ENCODE measurements at regions not wholly inside any gene's neighbourhood (a gene's known extent, or its start where the extent isn't known, plus 50 kb on each side); places are given as distances from the start of the nearest gene placed in this dataset.

DNA sequence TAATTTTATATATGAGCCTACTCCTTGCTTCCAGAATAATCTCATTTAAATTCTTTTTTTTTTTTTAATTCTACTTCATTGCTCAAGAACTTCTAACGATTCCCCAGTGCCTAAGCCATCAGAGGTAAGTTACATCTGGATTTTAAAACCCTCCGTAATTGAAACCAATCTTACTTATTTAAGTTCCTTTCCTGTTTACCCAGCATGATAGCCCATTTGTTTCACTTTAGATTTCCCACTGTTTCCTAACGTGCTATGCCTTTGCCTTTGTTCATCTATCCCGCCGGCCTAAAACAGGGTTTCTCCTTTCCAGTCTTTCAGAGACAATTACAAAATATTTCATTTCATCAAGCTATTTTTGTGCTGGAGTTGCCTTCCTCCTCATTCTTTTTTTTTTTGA lies 75.8 kb upstream of the ETV1 start:
- DNase-seq (ENCODE audit: low spot score): no peak
- no peak for TF ChIP-seq EZH2 (IDR thresholded peaks at IDR 0.05)
- TF ChIP-seq, protein P1, sequence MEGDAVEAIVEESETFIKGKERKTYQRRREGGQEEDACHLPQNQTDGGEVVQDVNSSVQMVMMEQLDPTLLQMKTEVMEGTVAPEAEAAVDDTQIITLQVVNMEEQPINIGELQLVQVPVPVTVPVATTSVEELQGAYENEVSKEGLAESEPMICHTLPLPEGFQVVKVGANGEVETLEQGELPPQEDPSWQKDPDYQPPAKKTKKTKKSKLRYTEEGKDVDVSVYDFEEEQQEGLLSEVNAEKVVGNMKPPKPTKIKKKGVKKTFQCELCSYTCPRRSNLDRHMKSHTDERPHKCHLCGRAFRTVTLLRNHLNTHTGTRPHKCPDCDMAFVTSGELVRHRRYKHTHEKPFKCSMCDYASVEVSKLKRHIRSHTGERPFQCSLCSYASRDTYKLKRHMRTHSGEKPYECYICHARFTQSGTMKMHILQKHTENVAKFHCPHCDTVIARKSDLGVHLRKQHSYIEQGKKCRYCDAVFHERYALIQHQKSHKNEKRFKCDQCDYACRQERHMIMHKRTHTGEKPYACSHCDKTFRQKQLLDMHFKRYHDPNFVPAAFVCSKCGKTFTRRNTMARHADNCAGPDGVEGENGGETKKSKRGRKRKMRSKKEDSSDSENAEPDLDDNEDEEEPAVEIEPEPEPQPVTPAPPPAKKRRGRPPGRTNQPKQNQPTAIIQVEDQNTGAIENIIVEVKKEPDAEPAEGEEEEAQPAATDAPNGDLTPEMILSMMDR (IDR thresholded peaks at IDR 0.05): no peak
- no peak for TF ChIP-seq EZH2phosphoT487 (IDR thresholded peaks at IDR 0.05)
- H3F3A ChIP-seq (ENCODE audit: low read depth): no peaks in the 10 kb centered on the region
- no peak overlapping the region for H3K4me3 ChIP-seq
- no peaks in the 10 kb centered on the region for H3K9me3 ChIP-seq (ENCODE audit: low read depth)
- no peaks in the 10 kb centered on the region for H3K27me3 ChIP-seq
- H4K20me1 ChIP-seq (ENCODE audit: low read depth): no peaks in the 10 kb centered on the region
- Mint-ChIP-seq H3K9me3 (peaks cover 7% of the 10 kb centered on the region), H3K4me1 (no peaks in the 10 kb centered on the region), H3K36me3 (no peaks in the 10 kb centered on the region), H3K27ac (no peak overlapping the region), H3K27me3 (ENCODE audit: insufficient read depth, low read depth) (peaks cover 3% of the 10 kb centered on the region), H3K4me3 (no peak overlapping the region)
- no peaks in the 10 kb centered on the region for H3K4me1 ChIP-seq
- no peaks in the 10 kb centered on the region for H3K79me2 ChIP-seq (ENCODE audit: low read depth)
- no peak overlapping the region for H3K4me2 ChIP-seq
- no peak overlapping the region for H3K27ac ChIP-seq
- H3K36me3 ChIP-seq: no peaks in the 10 kb centered on the region
- H3K9ac ChIP-seq: no peak overlapping the region
- no peak overlapping the region for H2AFZ ChIP-seq (replicated peaks)

DNA sequence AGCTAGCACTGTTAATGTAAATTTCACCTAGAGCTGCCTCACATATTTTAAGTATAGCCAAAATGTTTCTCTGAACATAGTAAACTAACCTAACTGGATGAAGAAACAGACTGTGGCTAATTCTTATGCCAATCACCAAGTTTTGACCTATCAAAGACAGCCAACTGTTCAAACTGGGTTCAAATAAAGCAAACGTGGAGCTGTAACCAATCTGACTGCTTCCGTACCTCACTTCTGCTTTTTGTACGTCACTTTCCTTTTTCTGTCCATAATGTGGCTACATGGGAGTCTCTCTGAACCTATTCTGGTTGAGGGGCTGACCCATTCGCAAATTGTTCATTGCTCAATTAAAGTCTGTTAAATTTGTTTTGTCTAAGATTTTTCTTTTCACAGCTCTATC lies 66.3 kb upstream of the ETV1 start:
- no peak overlapping the region for H2AFZ ChIP-seq (replicated peaks)
- no peaks in the 10 kb centered on the region for H3K9me3 ChIP-seq (ENCODE audit: low read depth)
- H3K27ac Mint-ChIP-seq: no peak overlapping the region

DNA sequence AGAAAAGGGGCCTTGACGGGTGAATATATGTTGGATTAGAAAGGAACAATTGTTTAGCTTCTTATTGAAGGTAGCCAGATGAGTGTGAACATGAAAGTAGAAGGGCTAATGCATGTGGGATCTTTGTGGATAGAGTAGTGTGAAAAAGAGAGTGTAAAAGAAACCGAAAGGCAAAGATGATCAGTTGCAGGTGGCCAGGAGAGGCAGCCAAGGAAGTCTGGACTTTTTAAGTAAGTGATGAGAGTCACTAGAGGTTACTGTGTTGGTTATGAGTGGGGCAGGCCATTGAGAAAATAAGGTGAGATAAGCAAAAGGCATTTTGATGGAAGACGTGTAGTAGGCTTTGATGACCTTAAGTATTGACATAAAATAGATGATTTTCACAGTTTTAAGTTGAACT lies 64.7 kb upstream of the ETV1 start:
- H3K36me3 ChIP-seq: no peaks in the 10 kb centered on the region
- no peaks in the 10 kb centered on the region for H3K36me3 Mint-ChIP-seq
- H3K4me2 ChIP-seq: no peak overlapping the region
- no peak overlapping the region for H3K27ac Mint-ChIP-seq
- no peak overlapping the region for H3K4me3 Mint-ChIP-seq
- no peaks in the 10 kb centered on the region for H3F3A ChIP-seq (ENCODE audit: low read depth)
- peaks cover 3% of the 10 kb centered on the region for H3K27me3 Mint-ChIP-seq (ENCODE audit: insufficient read depth, low read depth)
- TF ChIP-seq, protein P1 (IDR thresholded peaks at IDR 0.05): no peak
- no peak for TF ChIP-seq EZH2phosphoT487 (IDR thresholded peaks at IDR 0.05)
- TF ChIP-seq EZH2 (IDR thresholded peaks at IDR 0.05): no peak
- H3K27me3 ChIP-seq: no peaks in the 10 kb centered on the region
- DNase-seq (ENCODE audit: low spot score): no peak
- H3K9ac ChIP-seq: no peak overlapping the region
- no peak overlapping the region for H3K27ac ChIP-seq
- H3K79me2 ChIP-seq (ENCODE audit: low read depth): no peaks in the 10 kb centered on the region
- H4K20me1 ChIP-seq (ENCODE audit: low read depth): no peaks in the 10 kb centered on the region
- H2AFZ ChIP-seq (replicated peaks): no peak overlapping the region
- H3K9me3 Mint-ChIP-seq: no peaks in the 10 kb centered on the region
- H3K4me1 ChIP-seq: no peaks in the 10 kb centered on the region
- H3K4me3 ChIP-seq: no peak overlapping the region
- no peaks in the 10 kb centered on the region for H3K9me3 ChIP-seq (ENCODE audit: low read depth)
- H3K4me1 Mint-ChIP-seq: no peaks in the 10 kb centered on the region

More for the DNA sequence above, 66.3 kb upstream of the ETV1 start:
- no peaks in the 10 kb centered on the region for H4K20me1 ChIP-seq (ENCODE audit: low read depth)
- TF ChIP-seq, protein P1 (IDR thresholded peaks at IDR 0.05): no peak
- no peak for TF ChIP-seq EZH2phosphoT487 (IDR thresholded peaks at IDR 0.05)
- Mint-ChIP-seq H3K9me3 (no peaks in the 10 kb centered on the region), H3K4me3 (no peak overlapping the region), H3K27me3 (ENCODE audit: insufficient read depth, low read depth) (peaks cover 3% of the 10 kb centered on the region), H3K36me3 (no peaks in the 10 kb centered on the region), H3K4me1 (no peaks in the 10 kb centered on the region)
- H3K4me3 ChIP-seq: no peak overlapping the region
- H3F3A ChIP-seq (ENCODE audit: low read depth): no peaks in the 10 kb centered on the region
- no peaks in the 10 kb centered on the region for H3K36me3 ChIP-seq
- H3K27ac ChIP-seq: no peak overlapping the region
- H3K4me1 ChIP-seq: no peaks in the 10 kb centered on the region
- H3K27me3 ChIP-seq: no peaks in the 10 kb centered on the region
- no peak overlapping the region for H3K9ac ChIP-seq
- H3K79me2 ChIP-seq (ENCODE audit: low read depth): no peaks in the 10 kb centered on the region
- no peak for DNase-seq (ENCODE audit: low spot score)
- no peak overlapping the region for H3K4me2 ChIP-seq

DNA sequence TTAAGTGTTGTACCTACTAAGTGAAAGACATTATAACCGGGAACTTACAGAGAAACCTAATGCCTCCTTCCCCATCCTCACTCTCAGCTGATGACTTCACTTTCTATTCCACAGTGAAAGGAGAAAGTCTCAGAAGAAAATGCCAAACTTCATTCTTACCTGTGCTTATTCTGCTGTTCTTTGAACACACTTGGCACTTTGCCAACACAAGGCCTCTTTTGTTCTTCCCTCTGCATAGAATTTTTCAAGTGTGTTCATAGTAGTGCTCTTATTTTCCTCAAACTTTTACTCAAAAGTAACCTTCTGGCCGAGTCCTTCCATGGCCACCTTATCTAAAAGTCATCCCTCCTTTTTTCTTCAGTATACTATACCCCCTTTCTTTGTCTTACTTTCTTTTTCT lies 59.4 kb upstream of the ETV1 start:
- H3K4me1 Mint-ChIP-seq: no peaks in the 10 kb centered on the region
- peaks cover 2% of the 10 kb centered on the region for H3K27me3 Mint-ChIP-seq (ENCODE audit: insufficient read depth, low read depth)
- H3K4me3 Mint-ChIP-seq: no peak overlapping the region
- H3K4me2 ChIP-seq: no peak overlapping the region
- no peaks in the 10 kb centered on the region for H3K79me2 ChIP-seq (ENCODE audit: low read depth)
- H3K27ac ChIP-seq: no peak overlapping the region
- no peak overlapping the region for H2AFZ ChIP-seq (replicated peaks)
- no peak for DNase-seq (ENCODE audit: low spot score)
- no peaks in the 10 kb centered on the region for H3K27me3 ChIP-seq
- no peak for TF ChIP-seq EZH2phosphoT487 (IDR thresholded peaks at IDR 0.05)
- no peak for TF ChIP-seq EZH2 (IDR thresholded peaks at IDR 0.05)
- TF ChIP-seq, protein P1 (IDR thresholded peaks at IDR 0.05): no peak
- H3K9me3 Mint-ChIP-seq: no peaks in the 10 kb centered on the region
- H3F3A ChIP-seq (ENCODE audit: low read depth): no peaks in the 10 kb centered on the region
- H3K36me3 ChIP-seq: no peaks in the 10 kb centered on the region
- H3K4me1 ChIP-seq: no peaks in the 10 kb centered on the region
- no peak overlapping the region for H3K27ac Mint-ChIP-seq
- H4K20me1 ChIP-seq (ENCODE audit: low read depth): no peaks in the 10 kb centered on the region
- H3K4me3 ChIP-seq: no peak overlapping the region
- H3K9me3 ChIP-seq (ENCODE audit: low read depth): no peaks in the 10 kb centered on the region
- no peak overlapping the region for H3K9ac ChIP-seq
- no peaks in the 10 kb centered on the region for H3K36me3 Mint-ChIP-seq
